ENCODE measurements at regions not wholly inside any gene's neighbourhood (a gene's known extent, or its start where the extent isn't known, plus 50 kb on each side); places are given as distances from the start of the nearest gene placed in this dataset.

DNA sequence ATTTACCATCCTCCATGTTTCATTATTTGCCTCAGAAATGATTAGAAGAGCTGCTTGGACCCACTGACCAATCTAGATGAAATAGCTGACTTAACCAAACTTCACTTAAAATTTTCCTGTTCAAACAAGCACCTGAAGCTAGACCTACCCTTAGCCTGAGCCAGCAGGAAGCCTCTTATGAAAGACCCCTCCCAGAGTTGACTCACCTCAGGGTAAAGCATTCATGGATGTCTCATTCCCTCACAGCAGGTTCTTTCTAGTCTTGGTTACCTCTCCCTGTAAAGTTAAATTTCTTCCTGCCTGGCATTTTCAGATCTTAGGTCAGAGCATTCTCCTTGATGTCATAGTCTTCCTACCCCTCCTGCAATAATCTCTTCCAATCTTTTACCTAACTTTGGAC is 1209.8 kb downstream of the FLRT2 start:
- TF ChIP-seq CTCF (IDR thresholded peaks at IDR 0.05): no peak
- TF ChIP-seq POLR2A (IDR thresholded peaks at IDR 0.05): no peak

Measured in adrenal gland (tissue), 5 donors.